OCI-LY1 (cell line): ENCODE measurements at regions not wholly inside any gene's neighbourhood (a gene's known extent, or its start where the extent isn't known, plus 50 kb on each side); places are given as distances from the start of the nearest gene placed in this dataset.
"Not testable (repeated sequence)": the region's sequence is repeated elsewhere in the genome, so short reads cannot be mapped to it uniquely, and the experiment has no call there.

Source experiments
- EZH2 ChIP-seq: fragments of 200-600 bp; sonication (generic), shearing (Covaris generic); IDR thresholded peaks from 2 replicates; pipeline ENCODE4 v1.8.0; 2017; ENCODE audit warnings: borderline replicate concordance, mixed run types, mild to moderate bottlenecking, antibody characterized with exemption, low read length, moderate library complexity, mixed read lengths
- TF ChIP-seq, protein P1 (sequence below): fragments of 200-600 bp; sonication (generic), shearing (Covaris generic); IDR thresholded peaks from 2 replicates; pipeline ENCODE4 v1.5.1; 2017; ENCODE audit warnings: mild to moderate bottlenecking, antibody characterized with exemption, low read length, moderate library complexity, mixed read lengths

DNA sequence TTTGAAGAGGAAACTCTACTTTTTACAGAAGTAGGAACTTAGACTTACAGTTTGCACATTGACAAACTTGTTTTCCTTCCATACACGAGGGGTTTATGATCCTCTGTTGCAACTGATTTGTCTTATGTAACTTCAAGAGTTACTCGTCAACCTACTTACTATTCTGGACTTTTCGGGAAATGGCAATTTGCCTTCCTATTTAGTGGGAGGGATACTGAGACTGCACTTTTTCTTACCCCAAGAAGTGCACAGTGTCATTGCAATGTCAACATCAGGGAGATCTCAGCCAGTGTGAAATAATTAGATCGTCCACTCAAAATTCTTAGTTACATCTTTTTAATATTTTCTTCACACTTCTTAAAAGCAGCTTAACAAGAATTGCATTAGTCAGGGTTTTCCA is 153.9 kb upstream of the FAM20C start:
- TF ChIP-seq, protein P1, sequence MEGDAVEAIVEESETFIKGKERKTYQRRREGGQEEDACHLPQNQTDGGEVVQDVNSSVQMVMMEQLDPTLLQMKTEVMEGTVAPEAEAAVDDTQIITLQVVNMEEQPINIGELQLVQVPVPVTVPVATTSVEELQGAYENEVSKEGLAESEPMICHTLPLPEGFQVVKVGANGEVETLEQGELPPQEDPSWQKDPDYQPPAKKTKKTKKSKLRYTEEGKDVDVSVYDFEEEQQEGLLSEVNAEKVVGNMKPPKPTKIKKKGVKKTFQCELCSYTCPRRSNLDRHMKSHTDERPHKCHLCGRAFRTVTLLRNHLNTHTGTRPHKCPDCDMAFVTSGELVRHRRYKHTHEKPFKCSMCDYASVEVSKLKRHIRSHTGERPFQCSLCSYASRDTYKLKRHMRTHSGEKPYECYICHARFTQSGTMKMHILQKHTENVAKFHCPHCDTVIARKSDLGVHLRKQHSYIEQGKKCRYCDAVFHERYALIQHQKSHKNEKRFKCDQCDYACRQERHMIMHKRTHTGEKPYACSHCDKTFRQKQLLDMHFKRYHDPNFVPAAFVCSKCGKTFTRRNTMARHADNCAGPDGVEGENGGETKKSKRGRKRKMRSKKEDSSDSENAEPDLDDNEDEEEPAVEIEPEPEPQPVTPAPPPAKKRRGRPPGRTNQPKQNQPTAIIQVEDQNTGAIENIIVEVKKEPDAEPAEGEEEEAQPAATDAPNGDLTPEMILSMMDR = not testable (repeated sequence)
- not testable (repeated sequence) for TF ChIP-seq EZH2
